SW480 (cell line): ENCODE measurements at regions not wholly inside any gene's neighbourhood (a gene's known extent, or its start where the extent isn't known, plus 50 kb on each side); places are given as distances from the start of the nearest gene placed in this dataset.
"Not testable (repeated sequence)": the region's sequence is repeated elsewhere in the genome, so short reads cannot be mapped to it uniquely, and the experiment has no call there.

Experiments used
- DNase-seq: peaks from one replicate; pipeline ENCODE4 v3.0.0-alpha.2; 2016; ENCODE audit warnings: low spot score

GRCh38 chr6:51321477-51321876, 502.8 kb downstream of the TFAP2B start:
- DNase-seq: not testable (repeated sequence)

- no peak for DNase-seq
Observed at GRCh38 chr6:51322505-51322904, 503.8 kb downstream of the TFAP2B start.

- no peak for DNase-seq
Observed at GRCh38 chr6:51323056-51323455, 504.4 kb downstream of the TFAP2B start.

- DNase-seq: no peak
Observed at GRCh38 chr6:51330971-51331370, 512.3 kb downstream of the TFAP2B start.

GRCh38 chr6:51335543-51335942, 516.9 kb downstream of the TFAP2B start:
- no peak for DNase-seq

- no peak for DNase-seq
Observed at GRCh38 chr6:51336185-51336584, 517.5 kb downstream of the TFAP2B start.

- no peak for DNase-seq
Observed at GRCh38 chr6:51337277-51337676, 518.6 kb downstream of the TFAP2B start.

- no peak for DNase-seq
Observed at GRCh38 chr6:51339108-51339507, 520.4 kb downstream of the TFAP2B start.

GRCh38 chr6:51339728-51340127, 521.1 kb downstream of the TFAP2B start:
- DNase-seq: peak; percentile 37

- DNase-seq: no peak
Observed at GRCh38 chr6:51342393-51342792, 523.7 kb downstream of the TFAP2B start.

- DNase-seq: no peak
Observed at GRCh38 chr6:51349857-51350256, 531.2 kb downstream of the TFAP2B start.

- no peak for DNase-seq
Observed at GRCh38 chr6:51350308-51350904, 531.7 kb downstream of the TFAP2B start.

GRCh38 chr6:51352506-51353029, 533.9 kb downstream of the TFAP2B start:
- DNase-seq: no peak

GRCh38 chr6:51360287-51360686, 541.6 kb downstream of the TFAP2B start:
- no peak for DNase-seq

GRCh38 chr6:51365566-51365965, 546.9 kb downstream of the TFAP2B start:
- no peak for DNase-seq

- DNase-seq: no peak
Observed at GRCh38 chr6:51369485-51369884, 550.8 kb downstream of the TFAP2B start.

- no peak for DNase-seq
Observed at GRCh38 chr6:51382847-51383246, 564.2 kb downstream of the TFAP2B start.

GRCh38 chr6:51384736-51385135, 566.1 kb downstream of the TFAP2B start:
- DNase-seq: no peak

- no peak for DNase-seq
Observed at GRCh38 chr6:51386347-51386836, 567.7 kb downstream of the TFAP2B start.

- no peak for DNase-seq
Observed at GRCh38 chr6:51387907-51388306, 569.2 kb downstream of the TFAP2B start.

GRCh38 chr6:51394061-51394460, 575.4 kb downstream of the TFAP2B start:
- no peak for DNase-seq

- DNase-seq: no peak
Observed at GRCh38 chr6:51396583-51396982, 577.9 kb downstream of the TFAP2B start.

GRCh38 chr6:51398064-51398705, 579.5 kb downstream of the TFAP2B start:
- DNase-seq: peak; percentile 73

GRCh38 chr6:51398793-51399192, 580.1 kb downstream of the TFAP2B start:
- DNase-seq: no peak
